ENCODE measurements at regions not wholly inside any gene's neighbourhood (a gene's known extent, or its start where the extent isn't known, plus 50 kb on each side); places are given as distances from the start of the nearest gene placed in this dataset.

DNA sequence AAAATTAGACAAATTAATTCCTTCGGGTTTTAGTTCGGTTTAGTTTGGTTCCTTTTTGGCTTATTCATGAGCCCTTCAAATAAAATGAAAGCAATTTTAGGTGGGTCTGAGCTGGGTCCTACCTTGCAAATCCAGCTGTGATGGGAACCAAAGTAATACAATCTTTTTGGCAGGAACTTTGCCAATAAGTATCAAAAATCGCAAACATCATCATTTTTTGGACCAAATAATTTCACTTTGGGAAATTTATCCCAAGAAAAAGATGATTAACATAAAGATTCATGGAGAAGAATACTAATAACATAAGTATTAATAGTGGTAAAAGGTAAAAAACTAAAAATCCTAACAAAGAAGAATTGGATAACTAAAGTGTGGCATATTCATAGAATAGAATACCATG is 67.8 kb upstream of the MYOCD start:
- Histone ChIP-seq H3K27ac (no peak overlapping the region), H3K36me3 (no peaks in the 10 kb centered on the region), H3K9me3 (ENCODE audit: severe bottlenecking) (no peaks in the 10 kb centered on the region), H3K4me3 (ENCODE audit: low read depth, low read length) (no peak overlapping the region), H3K27me3 (ENCODE audit: insufficient read depth, low read depth, severe bottlenecking) (no peaks in the 10 kb centered on the region)
- TF ChIP-seq, protein P1, sequence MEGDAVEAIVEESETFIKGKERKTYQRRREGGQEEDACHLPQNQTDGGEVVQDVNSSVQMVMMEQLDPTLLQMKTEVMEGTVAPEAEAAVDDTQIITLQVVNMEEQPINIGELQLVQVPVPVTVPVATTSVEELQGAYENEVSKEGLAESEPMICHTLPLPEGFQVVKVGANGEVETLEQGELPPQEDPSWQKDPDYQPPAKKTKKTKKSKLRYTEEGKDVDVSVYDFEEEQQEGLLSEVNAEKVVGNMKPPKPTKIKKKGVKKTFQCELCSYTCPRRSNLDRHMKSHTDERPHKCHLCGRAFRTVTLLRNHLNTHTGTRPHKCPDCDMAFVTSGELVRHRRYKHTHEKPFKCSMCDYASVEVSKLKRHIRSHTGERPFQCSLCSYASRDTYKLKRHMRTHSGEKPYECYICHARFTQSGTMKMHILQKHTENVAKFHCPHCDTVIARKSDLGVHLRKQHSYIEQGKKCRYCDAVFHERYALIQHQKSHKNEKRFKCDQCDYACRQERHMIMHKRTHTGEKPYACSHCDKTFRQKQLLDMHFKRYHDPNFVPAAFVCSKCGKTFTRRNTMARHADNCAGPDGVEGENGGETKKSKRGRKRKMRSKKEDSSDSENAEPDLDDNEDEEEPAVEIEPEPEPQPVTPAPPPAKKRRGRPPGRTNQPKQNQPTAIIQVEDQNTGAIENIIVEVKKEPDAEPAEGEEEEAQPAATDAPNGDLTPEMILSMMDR (IDR thresholded peaks at IDR 0.05; ENCODE audit: low read depth, low read length): no peak
- DNase-seq: no peak

- Histone ChIP-seq H3K4me3 (ENCODE audit: low read depth, low read length) (no peak overlapping the region), H3K9me3 (ENCODE audit: severe bottlenecking) (no peaks in the 10 kb centered on the region), H3K36me3 (no peaks in the 10 kb centered on the region), H3K27me3 (ENCODE audit: insufficient read depth, low read depth, severe bottlenecking) (no peaks in the 10 kb centered on the region), H3K27ac (no peak overlapping the region)
- TF ChIP-seq, protein P1 (IDR thresholded peaks at IDR 0.05; ENCODE audit: low read depth, low read length): no peak
- DNase-seq: no peak
Measured at GRCh38 chr17:12599186-12599920, 66.3 kb upstream of the MYOCD start.

DNA sequence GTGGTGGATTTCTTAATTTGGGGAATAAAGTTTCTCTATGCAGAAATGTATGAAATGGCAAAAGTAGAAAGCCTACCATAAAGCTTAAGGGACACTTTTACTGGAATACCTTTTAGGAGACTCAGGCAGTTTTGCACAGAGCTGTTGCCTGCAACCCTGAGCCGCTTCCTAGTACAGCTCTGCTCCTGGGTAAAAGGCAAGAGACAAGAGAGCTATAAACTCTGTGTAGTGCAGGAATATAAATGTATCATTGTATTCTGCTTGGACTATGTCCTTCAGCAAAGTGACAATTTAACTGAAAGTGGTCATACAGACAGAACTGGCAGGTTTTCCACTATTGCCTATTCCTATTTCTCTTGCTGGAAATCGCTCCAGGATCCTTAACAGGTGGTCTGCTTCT is 65.3 kb upstream of the MYOCD start:
- Histone ChIP-seq H3K27ac (no peak overlapping the region), H3K4me3 (ENCODE audit: low read depth, low read length) (no peak overlapping the region), H3K9me3 (ENCODE audit: severe bottlenecking) (no peaks in the 10 kb centered on the region), H3K36me3 (no peaks in the 10 kb centered on the region), H3K27me3 (ENCODE audit: insufficient read depth, low read depth, severe bottlenecking) (no peaks in the 10 kb centered on the region)
- DNase-seq: no peak
- TF ChIP-seq, protein P1 (IDR thresholded peaks at IDR 0.05; ENCODE audit: low read depth, low read length): no peak

- H3K27ac ChIP-seq: no peak overlapping the region
- H3K9me3 ChIP-seq (ENCODE audit: severe bottlenecking): no peaks in the 10 kb centered on the region
- no peak for DNase-seq
- TF ChIP-seq, protein P1 (IDR thresholded peaks at IDR 0.05; ENCODE audit: low read depth, low read length): no peak
- H3K4me3 ChIP-seq (ENCODE audit: low read depth, low read length): no peak overlapping the region
- H3K27me3 ChIP-seq (ENCODE audit: insufficient read depth, low read depth, severe bottlenecking): no peaks in the 10 kb centered on the region
- no peaks in the 10 kb centered on the region for H3K36me3 ChIP-seq
Measured at GRCh38 chr17:12603566-12603965, 62.1 kb upstream of the MYOCD start.

GRCh38 chr17:12605222-12605621 is 60.5 kb upstream of the MYOCD start:
- Histone ChIP-seq H3K9me3 (ENCODE audit: severe bottlenecking) (no peaks in the 10 kb centered on the region), H3K27ac (no peak overlapping the region), H3K36me3 (no peaks in the 10 kb centered on the region), H3K4me3 (ENCODE audit: low read depth, low read length) (no peak overlapping the region), H3K27me3 (ENCODE audit: insufficient read depth, low read depth, severe bottlenecking) (no peaks in the 10 kb centered on the region)
- TF ChIP-seq, protein P1 (IDR thresholded peaks at IDR 0.05; ENCODE audit: low read depth, low read length): no peak
- DNase-seq: no peak

GRCh38 chr17:12613566-12613965 is 52.1 kb upstream of the MYOCD start:
- Histone ChIP-seq H3K4me3 (ENCODE audit: low read depth, low read length) (no peak overlapping the region), H3K27ac (no peak overlapping the region), H3K27me3 (ENCODE audit: insufficient read depth, low read depth, severe bottlenecking) (no peaks in the 10 kb centered on the region), H3K9me3 (ENCODE audit: severe bottlenecking) (no peaks in the 10 kb centered on the region), H3K36me3 (no peaks in the 10 kb centered on the region)
- TF ChIP-seq, protein P1 (IDR thresholded peaks at IDR 0.05; ENCODE audit: low read depth, low read length): no peak
- no peak for DNase-seq

Measured in WERI-Rb-1 (cell line).